ENCODE measurements at regions not wholly inside any gene's neighbourhood (a gene's known extent, or its start where the extent isn't known, plus 50 kb on each side); places are given as distances from the start of the nearest gene placed in this dataset.

GRCh38 chr16:87145181-87146176 is 171.7 kb downstream of the C16orf95 start:
- Histone ChIP-seq H3K4me3 (ENCODE audit: low read depth in 1 of 2, low read length in 1 of 2) (no peak overlapping the region), H3K36me3 (no peaks in the 10 kb centered on the region), H3K9me3 (no peaks in the 10 kb centered on the region), H3K27ac (no peak overlapping the region), H3K27me3 (peaks cover 9% of the 10 kb centered on the region), H3K4me1 (ENCODE audit: control insufficient read depth in 1 of 2, insufficient read depth in 1 of 2, low read depth in 1 of 2, low read length in 1 of 2) (no peaks in the 10 kb centered on the region)
- TF ChIP-seq CTCF (IDR thresholded peaks at IDR 0.05): no peak

- Histone ChIP-seq H3K27me3 (no peaks in the 10 kb centered on the region), H3K9me3 (no peaks in the 10 kb centered on the region), H3K27ac (no peak overlapping the region), H3K4me3 (ENCODE audit: low read depth in 1 of 2, low read length in 1 of 2) (no peak overlapping the region), H3K36me3 (no peaks in the 10 kb centered on the region), H3K4me1 (ENCODE audit: control insufficient read depth in 1 of 2, insufficient read depth in 1 of 2, low read depth in 1 of 2, low read length in 1 of 2) (no peaks in the 10 kb centered on the region)
- no peak for TF ChIP-seq CTCF (IDR thresholded peaks at IDR 0.05)
These were observed 170.5 kb downstream of the C16orf95 start for GRCh38 chr16:87146676-87147075.

- Histone ChIP-seq H3K4me1 (ENCODE audit: control insufficient read depth in 1 of 2, insufficient read depth in 1 of 2, low read depth in 1 of 2, low read length in 1 of 2) (no peaks in the 10 kb centered on the region), H3K9me3 (no peaks in the 10 kb centered on the region), H3K4me3 (ENCODE audit: low read depth in 1 of 2, low read length in 1 of 2) (no peak overlapping the region), H3K36me3 (no peaks in the 10 kb centered on the region), H3K27me3 (no peaks in the 10 kb centered on the region), H3K27ac (no peak overlapping the region)
- TF ChIP-seq CTCF (IDR thresholded peaks at IDR 0.05): no peak
These were observed 168.1 kb downstream of the C16orf95 start for GRCh38 chr16:87149051-87149450.

- TF ChIP-seq CTCF (IDR thresholded peaks at IDR 0.05): no peak
- Histone ChIP-seq H3K4me3 (ENCODE audit: low read depth in 1 of 2, low read length in 1 of 2) (no peak overlapping the region), H3K27ac (no peak overlapping the region), H3K4me1 (ENCODE audit: control insufficient read depth in 1 of 2, insufficient read depth in 1 of 2, low read depth in 1 of 2, low read length in 1 of 2) (no peaks in the 10 kb centered on the region), H3K9me3 (no peaks in the 10 kb centered on the region), H3K36me3 (no peaks in the 10 kb centered on the region), H3K27me3 (no peaks in the 10 kb centered on the region)
These were observed 166.9 kb downstream of the C16orf95 start for GRCh38 chr16:87150262-87150661.

- H3K4me3 ChIP-seq (ENCODE audit: low read depth in 1 of 2, low read length in 1 of 2): no peak overlapping the region
- TF ChIP-seq CTCF (IDR thresholded peaks at IDR 0.05): no peak
- H3K4me1 ChIP-seq (ENCODE audit: control insufficient read depth in 1 of 2, insufficient read depth in 1 of 2, low read depth in 1 of 2, low read length in 1 of 2): no peaks in the 10 kb centered on the region
- no peaks in the 10 kb centered on the region for H3K27me3 ChIP-seq
- no peaks in the 10 kb centered on the region for H3K36me3 ChIP-seq
- no peak overlapping the region for H3K27ac ChIP-seq
- H3K9me3 ChIP-seq: no peaks in the 10 kb centered on the region
These were observed 166.4 kb downstream of the C16orf95 start for GRCh38 chr16:87150681-87151280.

Data from neutrophil (primary cell).